SK-N-MC (cell line): ENCODE measurements at regions not wholly inside any gene's neighbourhood (a gene's known extent, or its start where the extent isn't known, plus 50 kb on each side); places are given as distances from the start of the nearest gene placed in this dataset.
A peak's percentile ranks its signal among the peaks of the same experiment; 100 is the strongest.

Experiments
- DNase-seq: peaks from one replicate; pipeline ENCODE4 v3.0.0-alpha.2; 2011; ENCODE audit warnings: low read depth, low spot score
- H3K27ac ChIP-seq: fragments of 200-600 bp; sonication (generic); 2 replicates; pipeline ENCODE4 v1.5.1; 2016; ENCODE audit warnings: mixed run types
- H3K36me3 ChIP-seq: fragments of 200-600 bp; sonication (generic); 2 replicates; pipeline ENCODE4 v1.6.1; 2017; ENCODE audit warnings: antibody characterized with exemption, low read length, mixed read lengths; ENCODE audit not compliant: insufficient read depth
- H3K4me3 ChIP-seq: fragments of 200-600 bp; sonication (generic); 2 replicates; pipeline ENCODE4 v1.5.1; 2016
- H3K9ac ChIP-seq: fragments of 200-600 bp; sonication (generic); 2 replicates; pipeline ENCODE4 v1.8.0; 2017; ENCODE audit warnings: mixed run types, mixed read lengths; ENCODE audit not compliant: insufficient read length
- H3K9me3 ChIP-seq: fragments of 200-600 bp; sonication (generic); 2 replicates; pipeline ENCODE4 v1.6.1; 2017; ENCODE audit warnings: low read depth, mild to moderate bottlenecking, antibody characterized with exemption, low read length, moderate library complexity, mixed read lengths
- EZH2 ChIP-seq: fragments of 200-600 bp; sonication (generic); IDR thresholded peaks from one replicate; pipeline ENCODE4 v1.6.1; 2017; ENCODE audit warnings: antibody characterized with exemption
- FOXP2 ChIP-seq: optimal IDR thresholded peaks from 2 replicates; pipeline ENCODE3; 2011; ENCODE audit warnings: mild to moderate bottlenecking, moderate library complexity; ENCODE audit not compliant: insufficient read depth; ENCODE audit errors: extremely low read length, control extremely low read depth
- POLR2AphosphoS5 ChIP-seq: IDR thresholded peaks from 2 replicates; pipeline ENCODE4 v1.6.1; 2012; ENCODE audit warnings: mild to moderate bottlenecking, low read depth, low read length, borderline replicate concordance

GRCh38 chr12:28966046-28966780, 182.9 kb upstream of the FAR2 start:
- H3K9ac ChIP-seq: no peak overlapping the region
- H3K4me3 ChIP-seq: peak overlapping the region; percentile 50
- peak; percentile 77 for TF ChIP-seq FOXP2
- TF ChIP-seq EZH2: no peak
- H3K36me3 ChIP-seq: no peaks in the 10 kb centered on the region
- H3K27ac ChIP-seq: peak overlapping the region; percentile 92
- peak; percentile 75 for DNase-seq
- H3K9me3 ChIP-seq: no peaks in the 10 kb centered on the region

GRCh38 chr12:28967426-28967825, 181.7 kb upstream of the FAR2 start:
- Histone ChIP-seq H3K27ac (no peak overlapping the region), H3K4me3 (no peak overlapping the region), H3K9ac (no peak overlapping the region), H3K9me3 (no peaks in the 10 kb centered on the region), H3K36me3 (no peaks in the 10 kb centered on the region)
- TF ChIP-seq EZH2 (no peak), POLR2AphosphoS5 (no peak), FOXP2 (no peak)
- DNase-seq: no peak

GRCh38 chr12:28973491-28973890, 175.6 kb upstream of the FAR2 start:
- Histone ChIP-seq H3K4me3 (no peak overlapping the region), H3K27ac (no peak overlapping the region), H3K36me3 (no peaks in the 10 kb centered on the region), H3K9me3 (no peaks in the 10 kb centered on the region), H3K9ac (no peak overlapping the region)
- TF ChIP-seq EZH2 (no peak), FOXP2 (no peak), POLR2AphosphoS5 (no peak)
- no peak for DNase-seq

GRCh38 chr12:28974166-28974565, 174.9 kb upstream of the FAR2 start:
- no peak for DNase-seq
- no peak for TF ChIP-seq EZH2
- Histone ChIP-seq H3K36me3 (no peaks in the 10 kb centered on the region), H3K27ac (no peak overlapping the region), H3K4me3 (no peak overlapping the region), H3K9ac (no peak overlapping the region), H3K9me3 (no peaks in the 10 kb centered on the region)

- Histone ChIP-seq H3K27ac (no peak overlapping the region), H3K4me3 (no peak overlapping the region), H3K9ac (no peak overlapping the region), H3K36me3 (no peaks in the 10 kb centered on the region), H3K9me3 (no peaks in the 10 kb centered on the region)
- DNase-seq: no peak
- TF ChIP-seq POLR2AphosphoS5 (no peak), FOXP2 (no peak), EZH2 (no peak)
Observed at GRCh38 chr12:28974883-28975282, 174.2 kb upstream of the FAR2 start.

GRCh38 chr12:28975564-28976340, 173.3 kb upstream of the FAR2 start:
- no peak overlapping the region for H3K27ac ChIP-seq
- H3K4me3 ChIP-seq: no peak overlapping the region
- no peak for DNase-seq

GRCh38 chr12:28980436-28980835, 168.6 kb upstream of the FAR2 start:
- H3K9ac ChIP-seq: no peak overlapping the region
- no peak overlapping the region for H3K4me3 ChIP-seq
- TF ChIP-seq EZH2 (no peak), FOXP2 (no peak), POLR2AphosphoS5 (no peak)
- DNase-seq: no peak
- no peaks in the 10 kb centered on the region for H3K9me3 ChIP-seq
- no peak overlapping the region for H3K27ac ChIP-seq
- no peaks in the 10 kb centered on the region for H3K36me3 ChIP-seq

More at GRCh38 chr12:28975564-28976340, 173.3 kb upstream of the FAR2 start:
- Histone ChIP-seq H3K9ac (no peak overlapping the region), H3K36me3 (no peaks in the 10 kb centered on the region), H3K9me3 (no peaks in the 10 kb centered on the region)
- TF ChIP-seq POLR2AphosphoS5: no peak
- no peak for TF ChIP-seq EZH2
- TF ChIP-seq FOXP2: no peak

- TF ChIP-seq FOXP2 (no peak), EZH2 (no peak), POLR2AphosphoS5 (no peak)
- Histone ChIP-seq H3K4me3 (no peak overlapping the region), H3K9me3 (no peaks in the 10 kb centered on the region), H3K36me3 (no peaks in the 10 kb centered on the region), H3K27ac (no peak overlapping the region), H3K9ac (no peak overlapping the region)
- DNase-seq: no peak
Observed at GRCh38 chr12:28987538-28988324, 161.3 kb upstream of the FAR2 start.
